Retinal pigment epithelial cell (primary cell): ENCODE measurements at regions not wholly inside any gene's neighbourhood (a gene's known extent, or its start where the extent isn't known, plus 50 kb on each side); places are given as distances from the start of the nearest gene placed in this dataset.

Source experiments
- DNase-seq: peaks from one replicate; pipeline ENCODE4 v3.0.0-alpha.2; 2010; ENCODE audit warnings: low read depth
- H3K4me3 ChIP-seq: 2 replicates; pipeline ENCODE4 v1.5.1; 2011; ENCODE audit warnings: mild to moderate bottlenecking, low read length, control low read depth, moderate library complexity
- TF ChIP-seq, protein P1 (sequence below): conservative IDR thresholded peaks from 2 replicates; pipeline ENCODE4 v1.5.1; 2011; ENCODE audit warnings: low read depth, low read length, control low read depth, inconsistent platforms

DNA sequence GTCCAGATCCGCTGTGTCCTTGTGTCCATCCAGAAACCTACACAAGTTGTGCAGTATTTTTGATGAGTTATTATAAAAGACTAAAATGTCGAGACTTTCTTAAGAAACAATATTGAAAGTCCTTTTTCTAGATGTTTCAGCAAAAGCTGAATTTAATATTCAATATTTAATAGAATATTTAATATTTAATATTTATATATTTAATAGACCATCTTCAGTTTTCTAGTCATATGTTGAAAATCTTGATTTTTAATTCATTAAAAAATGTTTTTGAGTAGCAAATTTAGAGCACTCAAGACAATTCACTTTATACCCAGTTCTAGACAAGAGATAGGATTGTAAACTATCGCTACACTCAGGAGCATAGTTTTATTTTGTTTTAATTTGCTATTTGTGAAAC lies 447.8 kb downstream of the SLITRK5 start:
- no peak overlapping the region for H3K4me3 ChIP-seq
- TF ChIP-seq, protein P1, sequence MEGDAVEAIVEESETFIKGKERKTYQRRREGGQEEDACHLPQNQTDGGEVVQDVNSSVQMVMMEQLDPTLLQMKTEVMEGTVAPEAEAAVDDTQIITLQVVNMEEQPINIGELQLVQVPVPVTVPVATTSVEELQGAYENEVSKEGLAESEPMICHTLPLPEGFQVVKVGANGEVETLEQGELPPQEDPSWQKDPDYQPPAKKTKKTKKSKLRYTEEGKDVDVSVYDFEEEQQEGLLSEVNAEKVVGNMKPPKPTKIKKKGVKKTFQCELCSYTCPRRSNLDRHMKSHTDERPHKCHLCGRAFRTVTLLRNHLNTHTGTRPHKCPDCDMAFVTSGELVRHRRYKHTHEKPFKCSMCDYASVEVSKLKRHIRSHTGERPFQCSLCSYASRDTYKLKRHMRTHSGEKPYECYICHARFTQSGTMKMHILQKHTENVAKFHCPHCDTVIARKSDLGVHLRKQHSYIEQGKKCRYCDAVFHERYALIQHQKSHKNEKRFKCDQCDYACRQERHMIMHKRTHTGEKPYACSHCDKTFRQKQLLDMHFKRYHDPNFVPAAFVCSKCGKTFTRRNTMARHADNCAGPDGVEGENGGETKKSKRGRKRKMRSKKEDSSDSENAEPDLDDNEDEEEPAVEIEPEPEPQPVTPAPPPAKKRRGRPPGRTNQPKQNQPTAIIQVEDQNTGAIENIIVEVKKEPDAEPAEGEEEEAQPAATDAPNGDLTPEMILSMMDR = no peak
- DNase-seq = no peak

DNA sequence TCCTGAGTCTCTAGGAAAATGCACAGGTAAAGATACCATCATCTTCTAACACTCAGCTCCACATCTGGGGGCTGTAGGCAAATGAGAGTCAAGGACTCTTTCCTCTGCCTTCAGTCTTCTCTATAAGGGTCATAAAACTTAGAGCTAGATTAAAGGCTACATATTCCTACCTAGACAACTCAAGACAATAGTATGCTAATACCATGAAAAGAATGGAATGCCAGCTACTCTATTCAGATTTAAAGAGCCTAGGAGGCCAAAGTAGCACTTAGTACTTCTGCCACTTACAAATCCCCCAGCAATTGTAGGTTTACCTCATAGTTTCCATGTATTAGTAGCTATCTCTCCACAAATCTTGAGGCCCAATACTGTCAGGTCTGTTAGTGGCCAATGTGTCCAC lies 453.0 kb downstream of the SLITRK5 start:
- DNase-seq = no peak
- TF ChIP-seq, protein P1 = no peak
- H3K4me3 ChIP-seq = no peak overlapping the region

DNA sequence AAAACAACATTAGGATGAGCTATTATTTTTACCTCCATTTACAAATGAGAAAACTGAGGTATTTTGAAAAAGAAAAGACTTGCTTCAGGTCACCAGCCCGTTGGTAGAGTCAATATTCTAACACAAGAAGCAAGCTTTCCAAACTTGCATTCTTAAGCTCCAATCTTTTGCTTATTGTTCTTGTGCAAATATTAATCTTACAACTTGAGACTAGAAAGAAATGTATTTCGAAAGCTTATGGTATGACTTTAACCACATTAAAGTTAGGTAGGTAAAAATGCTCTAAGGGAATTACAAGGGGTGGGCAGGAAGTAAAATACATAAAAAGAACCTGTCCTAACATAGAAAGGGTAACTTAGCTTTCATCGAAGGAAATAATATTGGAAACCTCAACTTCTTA lies 453.9 kb downstream of the SLITRK5 start:
- no peak for DNase-seq
- H3K4me3 ChIP-seq = no peak overlapping the region
- TF ChIP-seq, protein P1 = no peak

DNA sequence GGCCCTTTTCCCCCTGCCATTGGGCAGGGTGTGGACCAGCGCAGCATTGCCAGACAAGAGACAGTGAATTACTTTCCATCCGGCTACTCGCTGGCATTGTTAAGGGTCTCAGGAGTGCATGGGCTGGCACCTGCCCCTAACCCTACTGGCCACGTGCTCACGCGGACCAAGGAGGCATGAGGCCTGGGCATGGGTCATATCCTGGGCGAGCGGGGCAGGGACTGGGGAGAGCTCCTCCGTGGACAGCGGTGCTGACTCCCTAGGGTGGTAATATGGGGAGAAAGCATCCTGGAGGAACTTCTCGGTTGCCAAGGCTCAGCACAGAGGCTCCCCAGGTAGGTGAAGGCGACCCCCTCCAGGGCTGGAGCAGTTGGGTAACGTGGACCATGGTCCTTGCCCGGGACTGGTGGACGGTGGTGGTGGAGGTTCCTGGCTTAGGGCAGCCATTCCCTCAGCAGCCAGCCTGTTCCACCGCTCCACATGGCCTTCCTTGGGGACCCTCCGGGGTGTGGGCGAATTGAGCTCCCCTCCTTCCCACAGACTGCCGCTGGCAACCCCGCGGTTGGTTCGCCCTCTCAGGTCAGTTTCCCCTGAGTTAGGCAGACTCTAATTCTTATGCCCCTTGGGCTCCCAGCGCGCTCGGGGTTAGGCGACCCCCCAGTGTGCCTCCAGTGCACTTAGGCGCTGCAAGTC lies 465.1 kb downstream of the SLITRK5 start:
- DNase-seq = no peak
- TF ChIP-seq, protein P1 = no peak
- no peak overlapping the region for H3K4me3 ChIP-seq

DNA sequence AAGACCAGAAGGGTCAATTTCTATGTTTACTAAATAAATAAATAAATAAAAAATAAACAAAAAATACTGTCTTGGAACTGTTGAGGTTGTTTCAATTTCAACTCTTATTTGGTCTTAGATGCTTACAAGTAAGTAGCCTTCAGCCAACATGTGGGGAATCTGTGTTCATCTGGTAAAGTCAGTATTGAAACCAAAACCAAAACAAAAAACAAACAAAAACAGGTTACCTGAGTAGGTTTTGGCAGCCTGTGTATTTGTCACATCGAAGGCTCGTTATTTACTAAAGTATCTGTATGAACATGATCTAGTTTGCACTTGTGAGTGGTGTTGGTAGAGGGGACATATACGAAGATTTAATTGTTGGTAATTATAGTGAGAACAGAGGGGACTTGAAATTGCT lies 471.5 kb downstream of the SLITRK5 start:
- DNase-seq = no peak
- TF ChIP-seq, protein P1 = no peak
- no peak overlapping the region for H3K4me3 ChIP-seq

DNA sequence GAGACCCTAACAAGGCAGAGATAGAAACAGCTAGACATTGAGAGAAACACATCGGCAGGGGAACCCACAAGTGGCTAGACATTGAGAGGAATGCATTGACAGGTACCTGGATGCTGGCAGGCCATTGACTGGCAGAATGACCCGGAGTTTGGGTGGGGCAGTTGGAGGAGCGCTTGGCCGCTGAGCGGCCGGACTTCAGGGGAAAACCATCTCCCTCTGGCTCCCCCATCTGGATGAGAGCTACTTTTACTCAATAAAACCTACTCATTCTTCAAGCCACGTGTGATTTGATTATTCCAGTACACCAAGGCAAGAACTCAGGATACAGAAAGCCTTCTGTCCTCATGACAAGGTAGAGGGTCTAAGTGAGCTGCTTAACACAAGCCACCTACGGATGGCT lies 473.4 kb downstream of the SLITRK5 start:
- no peak overlapping the region for H3K4me3 ChIP-seq
- DNase-seq = no peak
- TF ChIP-seq, protein P1 = no peak

DNA sequence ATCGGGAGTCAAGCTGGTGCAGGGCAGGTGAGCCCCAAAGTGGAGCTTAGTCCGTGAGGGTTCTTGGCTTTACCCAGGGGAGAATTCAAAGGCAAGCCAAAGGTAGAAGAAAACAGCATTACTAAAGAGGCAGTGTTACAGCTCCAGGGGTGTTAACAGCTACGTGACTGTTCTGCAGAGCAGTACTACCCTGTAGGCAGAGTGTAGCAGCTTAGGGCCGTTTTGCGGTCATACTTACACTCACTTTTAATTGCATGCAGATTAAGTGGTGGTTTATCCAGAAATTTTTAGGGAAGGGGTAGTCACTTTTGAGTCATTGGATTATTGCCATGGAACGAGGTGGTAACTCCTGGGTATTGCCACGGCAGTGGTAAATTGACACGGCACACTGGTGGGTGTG lies 482.2 kb downstream of the SLITRK5 start:
- DNase-seq = no peak
- TF ChIP-seq, protein P1 = no peak
- H3K4me3 ChIP-seq = no peak overlapping the region
